Endodermal cell (in vitro differentiated cells): ENCODE measurements at regions not wholly inside any gene's neighbourhood (a gene's known extent, or its start where the extent isn't known, plus 50 kb on each side); places are given as distances from the start of the nearest gene placed in this dataset.

ENCODE experiments used
- DNase-seq: peaks from one replicate; pipeline ENCODE4 v3.0.0-alpha.2; 2017
- H3K27ac ChIP-seq: 2 replicates; pipeline ENCODE4 v1.5.1; 2013; ENCODE audit warnings: mild to moderate bottlenecking, low read depth, low read length, moderate library complexity
- H3K27me3 ChIP-seq: 2 replicates; pipeline ENCODE4 v1.6.1; 2013; ENCODE audit warnings: mild to moderate bottlenecking, low read length, moderate library complexity; ENCODE audit not compliant: insufficient read depth, control insufficient read depth, poor library complexity, severe bottlenecking
- H3K36me3 ChIP-seq: 2 replicates; pipeline ENCODE4 v1.7.0; 2013; ENCODE audit warnings: mild to moderate bottlenecking, low read length, moderate library complexity; ENCODE audit not compliant: control insufficient read depth, insufficient read depth
- H3K4me1 ChIP-seq: one replicate; pipeline ENCODE4 v1.7.0; 2013; ENCODE audit warnings: low read length; ENCODE audit not compliant: control insufficient read depth, insufficient read depth
- H3K4me3 ChIP-seq: 2 replicates; pipeline ENCODE4 v1.5.1; 2013; ENCODE audit warnings: mild to moderate bottlenecking, low read length, moderate library complexity
- H3K9ac ChIP-seq: 2 replicates; pipeline ENCODE4 v1.6.1; 2013; ENCODE audit warnings: mild to moderate bottlenecking, low read length, moderate library complexity; ENCODE audit not compliant: poor library complexity, severe bottlenecking; ENCODE audit errors: extremely low read depth
- H3K9me3 ChIP-seq: 2 replicates; pipeline ENCODE4 v1.6.1; 2013; ENCODE audit warnings: mild to moderate bottlenecking, low read length, moderate library complexity; ENCODE audit not compliant: control insufficient read depth
- H3K27ac Mint-ChIP-seq: 2 replicates; pipeline ENCODE4 v1.8.0; 2020; ENCODE audit warnings: mixed read lengths
- H3K27me3 Mint-ChIP-seq: 2 replicates; pipeline ENCODE4 v1.8.0; 2021; ENCODE audit warnings: mild to moderate bottlenecking, mixed read lengths; ENCODE audit not compliant: insufficient read depth
- H3K36me3 Mint-ChIP-seq: 2 replicates; pipeline ENCODE4 v1.8.0; 2020; ENCODE audit warnings: low read depth, mixed read lengths
- H3K4me1 Mint-ChIP-seq: 2 replicates; pipeline ENCODE4 v1.8.0; 2020; ENCODE audit warnings: mixed read lengths
- H3K4me3 Mint-ChIP-seq: 2 replicates; pipeline ENCODE4 v1.8.0; 2020; ENCODE audit warnings: mild to moderate bottlenecking, moderate library complexity, mixed read lengths
- H3K9me3 Mint-ChIP-seq: 2 replicates; pipeline ENCODE4 v1.8.0; 2020; ENCODE audit warnings: mild to moderate bottlenecking, mixed read lengths
- CTCF ChIP-seq: fragments of 200-600 bp; sonication (generic); conservative IDR thresholded peaks from 2 replicates; pipeline ENCODE4 v1.5.0; 2021; ENCODE audit warnings: antibody characterized with exemption, mild to moderate bottlenecking
- WGBS, 2 experiments: methylation state at CpG; one replicate each; pipeline versions ENCODE4 v1.1.5 to v1.1.7; 2013; ENCODE audit warnings: missing lambda C conversion rate in 2 of 2, mixed read lengths in 1 of 2; ENCODE audit not compliant: insufficient coverage in 1 of 2, insufficient read length in 1 of 2; 5-methylcytosine and 5-hydroxymethylcytosine counted together

DNA sequence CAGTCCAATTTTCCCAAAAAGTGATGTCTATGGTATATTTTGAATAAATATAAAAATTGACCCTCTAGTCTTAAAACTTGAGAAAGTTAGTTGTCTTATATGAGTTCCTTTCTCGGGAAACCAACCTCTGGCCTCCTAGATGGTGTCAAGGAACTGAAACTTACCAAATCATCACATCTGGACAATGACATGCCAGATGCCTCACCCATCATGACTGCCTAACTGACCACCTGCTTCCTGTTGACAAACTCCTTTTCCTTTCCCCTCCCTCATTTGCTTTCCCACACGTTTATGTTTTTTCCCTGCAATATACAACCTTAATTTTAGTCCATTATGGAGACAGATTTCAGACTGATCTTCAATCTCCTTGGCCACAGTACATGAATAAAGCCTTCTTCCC lies 731.0 kb downstream of the EPHA7 start:
- Mint-ChIP-seq H3K27ac (no peak overlapping the region), H3K4me3 (no peak overlapping the region), H3K36me3 (no peaks in the 10 kb centered on the region), H3K9me3 (no peaks in the 10 kb centered on the region), H3K27me3 (no peaks in the 10 kb centered on the region), H3K4me1 (no peaks in the 10 kb centered on the region)
- Histone ChIP-seq H3K36me3 (no peaks in the 10 kb centered on the region), H3K9ac (no peak overlapping the region), H3K27ac (no peak overlapping the region), H3K9me3 (no peaks in the 10 kb centered on the region), H3K27me3 (no peaks in the 10 kb centered on the region), H3K4me3 (no peak overlapping the region), H3K4me1 (no peaks in the 10 kb centered on the region)
- no peak for DNase-seq
- TF ChIP-seq CTCF: no peak
- 67 to 76% methylated on average over 1 to 2 of the region's 2 CpGs for WGBS, 2 experiments

- H3K27ac ChIP-seq: no peak overlapping the region
- DNase-seq: no peak
- Mint-ChIP-seq H3K4me3 (no peak overlapping the region), H3K9me3 (no peaks in the 10 kb centered on the region), H3K36me3 (no peaks in the 10 kb centered on the region), H3K27me3 (no peaks in the 10 kb centered on the region), H3K4me1 (no peaks in the 10 kb centered on the region), H3K27ac (no peak overlapping the region)
- no peaks in the 10 kb centered on the region for H3K36me3 ChIP-seq
- no peaks in the 10 kb centered on the region for H3K27me3 ChIP-seq
- H3K9me3 ChIP-seq: no peaks in the 10 kb centered on the region
- TF ChIP-seq CTCF: no peak
- no peaks in the 10 kb centered on the region for H3K4me1 ChIP-seq
- no peak overlapping the region for H3K4me3 ChIP-seq
- WGBS, 2 experiments: 86 to 87% methylated on average over 2 of the region's 2 CpGs
- no peak overlapping the region for H3K9ac ChIP-seq
These were observed 732.1 kb downstream of the EPHA7 start for GRCh38 chr6:92687278-92687677.

DNA sequence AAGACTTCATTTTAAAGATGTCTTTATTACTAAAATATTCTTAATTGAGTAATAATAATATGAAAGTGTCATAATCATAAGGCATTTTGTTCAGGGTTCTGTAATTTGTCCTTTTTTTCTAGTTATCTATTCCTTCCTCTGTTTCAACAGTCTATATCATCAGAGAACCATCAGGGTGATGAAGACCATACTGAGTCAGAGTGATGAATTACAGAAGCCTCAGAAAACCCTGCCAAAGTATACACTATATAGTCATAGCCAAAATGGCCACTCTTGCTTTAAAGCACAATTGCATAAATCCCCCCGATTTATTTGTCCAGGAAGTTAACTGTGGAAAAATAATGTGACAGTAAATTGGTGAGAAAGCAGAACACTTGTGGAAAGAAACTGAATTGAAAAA lies 735.0 kb downstream of the EPHA7 start:
- H3K36me3 Mint-ChIP-seq: no peaks in the 10 kb centered on the region
- Histone ChIP-seq H3K4me1 (no peaks in the 10 kb centered on the region), H3K9me3 (no peaks in the 10 kb centered on the region), H3K4me3 (no peak overlapping the region), H3K9ac (no peak overlapping the region), H3K27ac (no peak overlapping the region), H3K27me3 (no peaks in the 10 kb centered on the region), H3K36me3 (no peaks in the 10 kb centered on the region)
- no peak for DNase-seq
- no peaks in the 10 kb centered on the region for H3K9me3 Mint-ChIP-seq
- H3K4me1 Mint-ChIP-seq: no peaks in the 10 kb centered on the region
- H3K27ac Mint-ChIP-seq: no peak overlapping the region
- 100% methylated on average over 1 of the region's 1 CpG; no CpG with 5 or more reads in 1 of the 2 experiments for WGBS, 2 experiments
- H3K4me3 Mint-ChIP-seq: no peak overlapping the region
- no peaks in the 10 kb centered on the region for H3K27me3 Mint-ChIP-seq
- no peak for TF ChIP-seq CTCF
